ENCODE measurements at regions not wholly inside any gene's neighbourhood (a gene's known extent, or its start where the extent isn't known, plus 50 kb on each side); places are given as distances from the start of the nearest gene placed in this dataset.

DNA sequence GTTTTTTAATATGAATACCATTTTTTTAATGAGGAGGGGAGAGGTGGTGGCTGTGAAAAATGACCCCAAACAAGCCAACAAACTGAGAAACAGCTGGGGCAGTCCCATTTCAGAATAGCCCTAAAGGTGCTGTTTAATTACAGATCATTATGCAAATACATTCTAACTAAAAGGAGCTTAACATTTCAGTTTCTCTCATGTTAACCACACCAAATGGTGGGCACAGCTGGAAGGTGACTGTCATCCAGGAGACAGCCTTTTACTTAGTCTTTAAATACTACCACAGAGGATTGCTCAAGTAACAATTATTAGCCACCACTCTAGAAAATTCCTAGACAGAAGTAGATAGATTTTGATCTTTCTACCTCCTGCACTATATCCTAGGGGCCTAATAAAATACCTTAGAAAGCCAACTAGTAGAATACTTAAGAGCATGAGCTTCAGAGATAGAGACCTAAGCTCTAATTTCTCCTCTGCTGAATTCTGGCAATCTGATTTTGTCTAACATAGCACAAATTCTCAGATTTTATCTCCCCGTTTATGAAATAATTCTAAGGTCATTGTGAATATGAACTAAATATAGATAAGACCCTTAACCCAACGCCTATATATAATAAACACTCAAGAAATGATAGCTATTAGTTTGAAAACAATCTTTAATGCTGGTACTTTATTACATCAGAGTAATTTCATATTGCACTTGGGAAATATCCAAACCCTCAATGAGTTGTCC lies 615.1 kb upstream of the NRSN1 start:
- no peak overlapping the region for H2BK15ac ChIP-seq (ENCODE audit: low read depth, low read length)
- TF ChIP-seq BHLHE40 (IDR thresholded peaks at IDR 0.05; ENCODE audit: low read depth, low read length): no peak
- TF ChIP-seq SMC3 (IDR thresholded peaks at IDR 0.05; ENCODE audit: low read depth, low read length): no peak
- TF ChIP-seq RAD21 (IDR thresholded peaks at IDR 0.05; ENCODE audit: low read length): no peak
- no peak for TF ChIP-seq MAZ (IDR thresholded peaks at IDR 0.05; ENCODE audit: borderline replicate concordance, low read depth, low read length)
- no peak for TF ChIP-seq CHD1 (IDR thresholded peaks at IDR 0.05; ENCODE audit: low read depth, low read length)
- TF ChIP-seq FOS (IDR thresholded peaks at IDR 0.05; ENCODE audit: low read depth, low read length): no peak
- TF ChIP-seq MAFK (IDR thresholded peaks at IDR 0.05; ENCODE audit: low read depth, low read length): no peak
- TF ChIP-seq, protein P1, sequence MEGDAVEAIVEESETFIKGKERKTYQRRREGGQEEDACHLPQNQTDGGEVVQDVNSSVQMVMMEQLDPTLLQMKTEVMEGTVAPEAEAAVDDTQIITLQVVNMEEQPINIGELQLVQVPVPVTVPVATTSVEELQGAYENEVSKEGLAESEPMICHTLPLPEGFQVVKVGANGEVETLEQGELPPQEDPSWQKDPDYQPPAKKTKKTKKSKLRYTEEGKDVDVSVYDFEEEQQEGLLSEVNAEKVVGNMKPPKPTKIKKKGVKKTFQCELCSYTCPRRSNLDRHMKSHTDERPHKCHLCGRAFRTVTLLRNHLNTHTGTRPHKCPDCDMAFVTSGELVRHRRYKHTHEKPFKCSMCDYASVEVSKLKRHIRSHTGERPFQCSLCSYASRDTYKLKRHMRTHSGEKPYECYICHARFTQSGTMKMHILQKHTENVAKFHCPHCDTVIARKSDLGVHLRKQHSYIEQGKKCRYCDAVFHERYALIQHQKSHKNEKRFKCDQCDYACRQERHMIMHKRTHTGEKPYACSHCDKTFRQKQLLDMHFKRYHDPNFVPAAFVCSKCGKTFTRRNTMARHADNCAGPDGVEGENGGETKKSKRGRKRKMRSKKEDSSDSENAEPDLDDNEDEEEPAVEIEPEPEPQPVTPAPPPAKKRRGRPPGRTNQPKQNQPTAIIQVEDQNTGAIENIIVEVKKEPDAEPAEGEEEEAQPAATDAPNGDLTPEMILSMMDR (conservative IDR thresholded peaks at IDR 0.05; ENCODE audit: low read depth, low read length): no peak
- no peak for TF ChIP-seq NFE2L2 (IDR thresholded peaks at IDR 0.05; ENCODE audit: low read depth, low read length)
- TF ChIP-seq, protein P2, sequence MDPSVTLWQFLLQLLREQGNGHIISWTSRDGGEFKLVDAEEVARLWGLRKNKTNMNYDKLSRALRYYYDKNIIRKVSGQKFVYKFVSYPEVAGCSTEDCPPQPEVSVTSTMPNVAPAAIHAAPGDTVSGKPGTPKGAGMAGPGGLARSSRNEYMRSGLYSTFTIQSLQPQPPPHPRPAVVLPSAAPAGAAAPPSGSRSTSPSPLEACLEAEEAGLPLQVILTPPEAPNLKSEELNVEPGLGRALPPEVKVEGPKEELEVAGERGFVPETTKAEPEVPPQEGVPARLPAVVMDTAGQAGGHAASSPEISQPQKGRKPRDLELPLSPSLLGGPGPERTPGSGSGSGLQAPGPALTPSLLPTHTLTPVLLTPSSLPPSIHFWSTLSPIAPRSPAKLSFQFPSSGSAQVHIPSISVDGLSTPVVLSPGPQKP (IDR thresholded peaks at IDR 0.05; ENCODE audit: borderline replicate concordance, low read depth, low read length): no peak
- no peak for TF ChIP-seq RCOR1 (IDR thresholded peaks at IDR 0.05; ENCODE audit: insufficient replicate concordance, low read length)
- no peak for TF ChIP-seq CEBPB (IDR thresholded peaks at IDR 0.05; ENCODE audit: low read depth, low read length)
- TF ChIP-seq RFX5 (IDR thresholded peaks at IDR 0.05; ENCODE audit: low read depth, low read length): no peak
- TF ChIP-seq POLR2A (IDR thresholded peaks at IDR 0.05; ENCODE audit: low read depth, low read length): no peak
- TF ChIP-seq, protein P3, sequence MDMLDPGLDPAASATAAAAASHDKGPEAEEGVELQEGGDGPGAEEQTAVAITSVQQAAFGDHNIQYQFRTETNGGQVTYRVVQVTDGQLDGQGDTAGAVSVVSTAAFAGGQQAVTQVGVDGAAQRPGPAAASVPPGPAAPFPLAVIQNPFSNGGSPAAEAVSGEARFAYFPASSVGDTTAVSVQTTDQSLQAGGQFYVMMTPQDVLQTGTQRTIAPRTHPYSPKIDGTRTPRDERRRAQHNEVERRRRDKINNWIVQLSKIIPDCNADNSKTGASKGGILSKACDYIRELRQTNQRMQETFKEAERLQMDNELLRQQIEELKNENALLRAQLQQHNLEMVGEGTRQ (IDR thresholded peaks at IDR 0.05; ENCODE audit: low read depth, low read length): no peak
- TF ChIP-seq MXI1 (IDR thresholded peaks at IDR 0.05; ENCODE audit: borderline replicate concordance, low read depth, low read length): no peak
- no peak overlapping the region for H3K27ac ChIP-seq (ENCODE audit: insufficient read depth, low read length)
- H3K9me3 ChIP-seq (ENCODE audit: control insufficient read depth, insufficient read depth, low read length): no peaks in the 10 kb centered on the region
- H4K5ac ChIP-seq (ENCODE audit: low read depth, low read length): no peak overlapping the region
- WGBS, 2 experiments (ENCODE audit: extremely low coverage in 2 of 2, insufficient read length in 1 of 2): no CpG with 5 or more reads among the region's 2 CpGs
- ATAC-seq (ENCODE audit: low read depth) (no peak), DNase-seq (no peak)
- H4K91ac ChIP-seq (ENCODE audit: insufficient read depth, low read depth, low read length): no peak overlapping the region
- no peaks in the 10 kb centered on the region for H3K36me3 ChIP-seq (ENCODE audit: control insufficient read depth, insufficient read depth, low read length)
- H3K4me1 ChIP-seq (ENCODE audit: control insufficient read depth, insufficient read depth, low read length): 0 out of 2 replicates have a peak, but pooled peaks cover under 1% of the 10 kb centered on the region
- no peak overlapping the region for H2BK5ac ChIP-seq (ENCODE audit: low read depth, low read length, poor library complexity, severe bottlenecking)
- H2BK20ac ChIP-seq (ENCODE audit: low read depth, low read length): no peak overlapping the region
- dilution Hi-C loops (cut with HindIII; ENCODE audit: low sequenced_read_pairs, unreplicated experiment) (no loop called here), intact Hi-C loops (cut with micrococcal nuclease) (no loop called here), in situ Hi-C loops (cut with MboI; ENCODE audit: low sequenced_read_pairs) (no loop called here)
- no peak overlapping the region for H3K4me2 ChIP-seq (ENCODE audit: low read depth, low read length)
- no peak overlapping the region for H3K9ac ChIP-seq (ENCODE audit: low read depth, low read length)
- H4K8ac ChIP-seq (ENCODE audit: low read depth in 2 of 2, low read length in 2 of 2): no peak overlapping the region
- BruUV-seq (replicated peaks): no TSS peak
- no peaks in the 10 kb centered on the region for H3K79me1 ChIP-seq (ENCODE audit: low read depth in 1 of 2, low read length in 2 of 2)
- no peak overlapping the region for H2AFZ ChIP-seq (replicated peaks; ENCODE audit: low read length, poor library complexity)
- H2AK5ac ChIP-seq (ENCODE audit: low read depth, low read length): no peak overlapping the region
- H3K14ac ChIP-seq (replicated peaks; ENCODE audit: low read depth, low read length): no peak overlapping the region
- no peak overlapping the region for H3K4ac ChIP-seq (ENCODE audit: low read depth, low read length)
- no peak overlapping the region for H3K56ac ChIP-seq (ENCODE audit: extremely low read depth, insufficient read depth, low read length)
- no peaks in the 10 kb centered on the region for H3K9me1 ChIP-seq (ENCODE audit: insufficient read depth, low read length)
- H2AK9ac ChIP-seq (replicated peaks; ENCODE audit: low read depth, low read length, poor library complexity): no peak overlapping the region
- POLR2A ChIA-PET (ENCODE audit: unreplicated experiment): no interaction called here
- no peak overlapping the region for H3K18ac ChIP-seq (ENCODE audit: low read depth, low read length)
- H2BK120ac ChIP-seq (ENCODE audit: low read depth, low read length): no peak overlapping the region
- CTCF ChIA-PET: no interaction called here
- H4K20me1 ChIP-seq (ENCODE audit: insufficient read depth, low read length): no peaks in the 10 kb centered on the region
- H3K23ac ChIP-seq (ENCODE audit: low read depth, low read length): no peak overlapping the region
- no peak overlapping the region for H3K4me3 ChIP-seq (ENCODE audit: insufficient read depth, low read depth, low read length)
- H3K27me3 ChIP-seq (ENCODE audit: control insufficient read depth, insufficient read depth, low read length): no peaks in the 10 kb centered on the region
